ENCODE measurements at regions not wholly inside any gene's neighbourhood (a gene's known extent, or its start where the extent isn't known, plus 50 kb on each side); places are given as distances from the start of the nearest gene placed in this dataset.
"Not testable (repeated sequence)": the region's sequence is repeated elsewhere in the genome, so short reads cannot be mapped to it uniquely, and the experiment has no call there.

- no peak overlapping the region for H2BK12ac ChIP-seq (ENCODE audit: low read length)
- no peak overlapping the region for H2BK5ac ChIP-seq (ENCODE audit: low read depth, low read length, poor library complexity)
- H3K9me3 ChIP-seq (ENCODE audit: insufficient read depth, low read depth, low read length) = no peaks in the 10 kb centered on the region
- H2AK5ac ChIP-seq (ENCODE audit: low read length) = no peak overlapping the region
- H4K8ac ChIP-seq (ENCODE audit: low read depth, low read length) = no peak overlapping the region
- H3K4me1 ChIP-seq (ENCODE audit: control insufficient read depth in 1 of 2, insufficient read depth in 2 of 2, low read length in 2 of 2) = peaks cover 4 to 6% of the 10 kb centered on the region in 2 experiments
- no peak overlapping the region for H4K91ac ChIP-seq (ENCODE audit: low read depth, low read length)
- H2BK120ac ChIP-seq (ENCODE audit: insufficient read depth, low read length, poor library complexity) = no peak overlapping the region
- no peak overlapping the region for H4K12ac ChIP-seq (ENCODE audit: low read depth, low read length)
- H3K4me2 ChIP-seq (ENCODE audit: low read length) = peak overlapping the region; percentile 21
- no peak overlapping the region for H3K4ac ChIP-seq (ENCODE audit: low read depth, low read length)
- no peak overlapping the region for H2AFZ ChIP-seq (ENCODE audit: insufficient read depth, low read length, poor library complexity)
- DNase-seq = no peak
- H3K79me1 ChIP-seq (ENCODE audit: low read length) = peaks cover 7% of the 10 kb centered on the region
- H3K23ac ChIP-seq (ENCODE audit: low read length) = no peak overlapping the region
- no CpG with 5 or more reads among the region's 1 CpG for WGBS (ENCODE audit: extremely low coverage, insufficient coverage, insufficient read length)
- H3K18ac ChIP-seq (ENCODE audit: low read length) = no peak overlapping the region
- peak overlapping the region; percentile 64 for H3K27ac ChIP-seq (ENCODE audit: low read depth, low read length)
- no peak overlapping the region for H3K14ac ChIP-seq (ENCODE audit: low read length)
- no peak overlapping the region for H3K4me3 ChIP-seq (ENCODE audit: low read depth, low read length)
- H3K9ac ChIP-seq (ENCODE audit: low read length) = no peak overlapping the region
- no peaks in the 10 kb centered on the region for H3K36me3 ChIP-seq (ENCODE audit: control insufficient read depth in 1 of 2, insufficient read depth in 2 of 2, low read length in 2 of 2)
- no peaks in the 10 kb centered on the region for H3K79me2 ChIP-seq (ENCODE audit: control insufficient read depth, insufficient read depth, low read length, poor library complexity)
- H3K27me3 ChIP-seq (ENCODE audit: insufficient read depth, low read length) = no peaks in the 10 kb centered on the region
Observed at GRCh38 chr1:104259481-104259880, 509.8 kb downstream of the AMY1C start.

DNA sequence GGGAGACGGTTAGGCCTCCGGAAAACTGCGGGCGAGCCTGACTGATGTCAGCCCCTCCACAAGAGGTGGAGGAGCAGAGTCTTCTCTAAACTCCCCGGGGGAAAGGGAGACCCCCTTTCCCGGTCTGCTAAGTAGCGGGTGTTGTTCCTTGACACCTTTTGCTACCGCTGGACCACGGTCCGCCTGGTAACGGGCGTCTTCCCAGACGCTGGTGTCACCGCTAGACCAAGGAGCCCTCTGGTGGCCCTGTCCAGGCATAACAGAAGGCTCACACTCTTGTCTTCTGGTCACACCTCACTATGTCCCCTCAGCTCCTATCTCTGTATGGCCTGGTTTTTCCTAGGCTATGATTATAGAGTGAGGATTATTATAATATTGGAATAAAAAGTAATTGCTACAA is 513.4 kb downstream of the AMY1C start:
- WGBS (ENCODE audit: extremely low coverage, insufficient coverage, insufficient read length) = no CpG with 5 or more reads among the region's 14 CpGs
- H2AK5ac ChIP-seq (ENCODE audit: low read length); H3K27ac ChIP-seq (ENCODE audit: low read depth, low read length); H4K12ac ChIP-seq (ENCODE audit: low read depth, low read length); H3K4ac ChIP-seq (ENCODE audit: low read depth, low read length); H2BK120ac ChIP-seq (ENCODE audit: insufficient read depth, low read length, poor library complexity); H3K36me3 ChIP-seq (ENCODE audit: control insufficient read depth in 1 of 2, insufficient read depth in 2 of 2, low read length in 2 of 2); H2BK5ac ChIP-seq (ENCODE audit: low read depth, low read length, poor library complexity); H4K8ac ChIP-seq (ENCODE audit: low read depth, low read length); H3K79me2 ChIP-seq (ENCODE audit: control insufficient read depth, insufficient read depth, low read length, poor library complexity); H3K9me3 ChIP-seq (ENCODE audit: insufficient read depth, low read depth, low read length); H3K14ac ChIP-seq (ENCODE audit: low read length); H3K4me3 ChIP-seq (ENCODE audit: low read depth, low read length); H3K4me1 ChIP-seq (ENCODE audit: control insufficient read depth in 1 of 2, insufficient read depth in 2 of 2, low read length in 2 of 2); H3K79me1 ChIP-seq (ENCODE audit: low read length); H3K18ac ChIP-seq (ENCODE audit: low read length); H4K91ac ChIP-seq (ENCODE audit: low read depth, low read length); H2AFZ ChIP-seq (ENCODE audit: insufficient read depth, low read length, poor library complexity); H3K23ac ChIP-seq (ENCODE audit: low read length); H3K9ac ChIP-seq (ENCODE audit: low read length); H3K4me2 ChIP-seq (ENCODE audit: low read length); H2BK12ac ChIP-seq (ENCODE audit: low read length); DNase-seq; H3K27me3 ChIP-seq (ENCODE audit: insufficient read depth, low read length): not testable (repeated sequence)

DNA sequence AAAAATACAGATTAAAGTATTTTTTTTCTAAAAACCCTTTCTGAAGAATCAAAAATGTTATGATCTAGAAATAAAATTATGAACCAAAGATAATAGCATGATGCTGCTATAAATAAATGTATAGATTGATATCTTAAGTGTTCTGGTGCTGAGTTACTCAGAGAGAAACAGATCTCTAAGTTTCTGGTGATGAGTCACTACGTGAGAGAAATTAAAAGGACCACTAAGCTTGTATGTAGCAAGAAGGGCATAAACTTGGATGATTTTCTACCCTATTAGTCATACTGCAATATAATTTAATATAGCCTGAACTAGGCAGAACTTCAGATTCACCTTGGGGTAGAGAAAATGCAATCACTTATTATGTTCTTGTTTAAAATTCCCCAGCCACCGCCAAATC is 514.8 kb downstream of the AMY1C start:
- Histone ChIP-seq H4K8ac (ENCODE audit: low read depth, low read length) (no peak overlapping the region), H3K4me3 (ENCODE audit: low read depth, low read length) (no peak overlapping the region), H3K36me3 (ENCODE audit: control insufficient read depth in 1 of 2, insufficient read depth in 2 of 2, low read length in 2 of 2) (no peaks in the 10 kb centered on the region), H4K12ac (ENCODE audit: low read depth, low read length) (no peak overlapping the region), H3K79me1 (ENCODE audit: low read length) (peaks cover 1% of the 10 kb centered on the region), H3K9me3 (ENCODE audit: insufficient read depth, low read depth, low read length) (no peaks in the 10 kb centered on the region), H2BK12ac (ENCODE audit: low read length) (no peak overlapping the region), H3K4ac (ENCODE audit: low read depth, low read length) (no peak overlapping the region), H2AFZ (ENCODE audit: insufficient read depth, low read length, poor library complexity) (no peak overlapping the region), H3K9ac (ENCODE audit: low read length) (no peak overlapping the region), H4K91ac (ENCODE audit: low read depth, low read length) (no peak overlapping the region), H2BK5ac (ENCODE audit: low read depth, low read length, poor library complexity) (no peak overlapping the region), H3K27me3 (ENCODE audit: insufficient read depth, low read length) (no peaks in the 10 kb centered on the region), H3K27ac (ENCODE audit: low read depth, low read length) (no peak overlapping the region), H3K18ac (ENCODE audit: low read length) (no peak overlapping the region), H2BK120ac (ENCODE audit: insufficient read depth, low read length, poor library complexity) (no peak overlapping the region), H3K79me2 (ENCODE audit: control insufficient read depth, insufficient read depth, low read length, poor library complexity) (no peaks in the 10 kb centered on the region), H3K14ac (ENCODE audit: low read length) (no peak overlapping the region), H3K23ac (ENCODE audit: low read length) (no peak overlapping the region), H3K4me1 (ENCODE audit: control insufficient read depth in 1 of 2, insufficient read depth in 2 of 2, low read length in 2 of 2) (peaks cover 0 to 2% of the 10 kb centered on the region in 2 experiments), H3K4me2 (ENCODE audit: low read length) (no peak overlapping the region), H2AK5ac (ENCODE audit: low read length) (no peak overlapping the region)
- no CpG with 5 or more reads among the region's 2 CpGs for WGBS (ENCODE audit: extremely low coverage, insufficient coverage, insufficient read length)
- no peak for DNase-seq

DNA sequence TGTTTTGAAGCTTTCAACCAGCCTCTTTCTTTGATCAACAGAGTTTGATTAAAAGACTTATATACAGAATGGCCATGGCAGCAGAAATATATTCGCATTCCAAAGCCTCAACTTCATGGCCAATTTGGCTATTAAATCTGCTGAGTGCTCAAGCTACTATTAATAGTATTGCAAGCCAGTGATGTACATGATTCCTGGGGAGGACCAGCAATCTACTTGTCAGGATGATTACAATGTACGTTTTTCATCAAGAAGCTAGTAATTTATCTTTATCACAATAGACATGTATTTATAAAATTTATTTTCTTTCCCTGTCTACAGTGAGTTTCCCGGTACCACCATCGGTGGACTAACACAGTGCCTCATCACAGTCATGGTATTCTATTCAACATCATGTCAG is 515.5 kb downstream of the AMY1C start:
- no CpG with 5 or more reads among the region's 4 CpGs for WGBS (ENCODE audit: extremely low coverage, insufficient coverage, insufficient read length)
- Histone ChIP-seq H3K18ac (ENCODE audit: low read length) (no peak overlapping the region), H3K4me1 (ENCODE audit: control insufficient read depth in 1 of 2, insufficient read depth in 2 of 2, low read length in 2 of 2) (no peaks in the 10 kb centered on the region), H3K27ac (ENCODE audit: low read depth, low read length) (no peak overlapping the region), H3K23ac (ENCODE audit: low read length) (no peak overlapping the region), H3K79me1 (ENCODE audit: low read length) (no peaks in the 10 kb centered on the region), H3K4me3 (ENCODE audit: low read depth, low read length) (no peak overlapping the region), H3K79me2 (ENCODE audit: control insufficient read depth, insufficient read depth, low read length, poor library complexity) (no peaks in the 10 kb centered on the region), H4K8ac (ENCODE audit: low read depth, low read length) (no peak overlapping the region), H2BK5ac (ENCODE audit: low read depth, low read length, poor library complexity) (no peak overlapping the region), H3K36me3 (ENCODE audit: control insufficient read depth in 1 of 2, insufficient read depth in 2 of 2, low read length in 2 of 2) (no peaks in the 10 kb centered on the region), H3K9ac (ENCODE audit: low read length) (no peak overlapping the region), H2BK120ac (ENCODE audit: insufficient read depth, low read length, poor library complexity) (no peak overlapping the region), H4K12ac (ENCODE audit: low read depth, low read length) (no peak overlapping the region), H3K27me3 (ENCODE audit: insufficient read depth, low read length) (no peaks in the 10 kb centered on the region), H3K4ac (ENCODE audit: low read depth, low read length) (no peak overlapping the region), H4K91ac (ENCODE audit: low read depth, low read length) (no peak overlapping the region), H3K9me3 (ENCODE audit: insufficient read depth, low read depth, low read length) (no peaks in the 10 kb centered on the region), H2AFZ (ENCODE audit: insufficient read depth, low read length, poor library complexity) (no peak overlapping the region), H3K4me2 (ENCODE audit: low read length) (no peak overlapping the region), H3K14ac (ENCODE audit: low read length) (no peak overlapping the region), H2BK12ac (ENCODE audit: low read length) (no peak overlapping the region), H2AK5ac (ENCODE audit: low read length) (no peak overlapping the region)
- no peak for DNase-seq

Measured in trophoblast cell (in vitro differentiated cells and primary cell).